ENCODE measurements at regions not wholly inside any gene's neighbourhood (a gene's known extent, or its start where the extent isn't known, plus 50 kb on each side); places are given as distances from the start of the nearest gene placed in this dataset.

GRCh38 chr4:160026721-160027120 lies 923.8 kb downstream of the RAPGEF2 start:
- Histone ChIP-seq H3K36me3 (no peaks in the 10 kb centered on the region), H3K4me1 (no peaks in the 10 kb centered on the region), H3K27ac (no peak overlapping the region), H3K4me3 (no peak overlapping the region), H3K27me3 (no peaks in the 10 kb centered on the region), H3K9me3 (peaks cover 0 to 2% (median 0%) of the 10 kb centered on the region in 4 donors)
- intact Hi-C loops (cut with DNase I), result no loop called here
- no peak for DNase-seq
- TF ChIP-seq POLR2A (IDR thresholded peaks at IDR 0.05) (no peak), CTCF (IDR thresholded peaks at IDR 0.05) (no peak), EP300 (IDR thresholded peaks at IDR 0.05) (no peak), POLR2AphosphoS5 (IDR thresholded peaks at IDR 0.05) (no peak)
- 67 to 70% methylated on average over 2 of the region's 2 CpGs for whole genome bisulfite sequencing, 2 donors

GRCh38 chr4:160034501-160034900 lies 931.6 kb downstream of the RAPGEF2 start:
- no peaks in the 10 kb centered on the region for H3K9me3 ChIP-seq
- intact Hi-C loops (cut with DNase I), result no loop called here
- DNase-seq, result no peak

GRCh38 chr4:160038615-160039014 lies 935.7 kb downstream of the RAPGEF2 start:
- DNase-seq, result no peak
- Histone ChIP-seq H3K36me3 (no peaks in the 10 kb centered on the region), H3K27ac (no peak overlapping the region), H3K27me3 (no peaks in the 10 kb centered on the region), H3K4me3 (no peak overlapping the region), H3K9me3 (no peaks in the 10 kb centered on the region), H3K4me1 (no peaks in the 10 kb centered on the region)
- intact Hi-C loops (cut with DNase I), result no loop called here
- 63 to 69% methylated on average over 2 of the region's 2 CpGs for WGBS, 2 donors
- TF ChIP-seq CTCF (IDR thresholded peaks at IDR 0.05), result no peak
- TF ChIP-seq POLR2A (IDR thresholded peaks at IDR 0.05), result no peak
- TF ChIP-seq POLR2AphosphoS5 (IDR thresholded peaks at IDR 0.05), result no peak
- TF ChIP-seq EP300 (IDR thresholded peaks at IDR 0.05), result no peak

More at GRCh38 chr4:160034501-160034900, 931.6 kb downstream of the RAPGEF2 start:
- TF ChIP-seq POLR2A (IDR thresholded peaks at IDR 0.05), result no peak
- no peak for TF ChIP-seq EP300 (IDR thresholded peaks at IDR 0.05)
- no peak for TF ChIP-seq CTCF (IDR thresholded peaks at IDR 0.05)
- TF ChIP-seq POLR2AphosphoS5 (IDR thresholded peaks at IDR 0.05), result no peak
- Histone ChIP-seq H3K4me1 (no peaks in the 10 kb centered on the region), H3K4me3 (no peak overlapping the region), H3K36me3 (no peaks in the 10 kb centered on the region), H3K27ac (no peak overlapping the region), H3K27me3 (no peaks in the 10 kb centered on the region)

GRCh38 chr4:160044693-160045092 lies 941.8 kb downstream of the RAPGEF2 start:
- TF ChIP-seq POLR2A (IDR thresholded peaks at IDR 0.05) (no peak), EP300 (IDR thresholded peaks at IDR 0.05) (no peak), CTCF (IDR thresholded peaks at IDR 0.05) (no peak), POLR2AphosphoS5 (IDR thresholded peaks at IDR 0.05) (no peak)
- no peaks in the 10 kb centered on the region for H3K4me1 ChIP-seq
- 78 to 80% methylated on average over 2 of the region's 2 CpGs for WGBS, 2 donors
- no peaks in the 10 kb centered on the region for H3K36me3 ChIP-seq
- H3K27ac ChIP-seq, result no peak overlapping the region
- no peak for DNase-seq
- intact Hi-C loops (cut with DNase I), result no loop called here
- H3K4me3 ChIP-seq, result no peak overlapping the region
- no peaks in the 10 kb centered on the region for H3K27me3 ChIP-seq
- H3K9me3 ChIP-seq, result no peaks in the 10 kb centered on the region

GRCh38 chr4:160082432-160083207 lies 979.7 kb downstream of the RAPGEF2 start:
- H3K4me3 ChIP-seq, result no peak overlapping the region
- TF ChIP-seq CTCF (IDR thresholded peaks at IDR 0.05), result no peak
- TF ChIP-seq EP300 (IDR thresholded peaks at IDR 0.05), result no peak
- no peak for TF ChIP-seq POLR2AphosphoS5 (IDR thresholded peaks at IDR 0.05)
- no peak for TF ChIP-seq POLR2A (IDR thresholded peaks at IDR 0.05)
- no peaks in the 10 kb centered on the region for H3K9me3 ChIP-seq
- H3K4me1 ChIP-seq, result no peaks in the 10 kb centered on the region
- no peak overlapping the region for H3K27ac ChIP-seq
- intact Hi-C loops (cut with DNase I), result no loop called here
- WGBS, 2 donors, result 82 to 90% methylated on average over 2 of the region's 2 CpGs
- no peak for DNase-seq
- no peaks in the 10 kb centered on the region for H3K36me3 ChIP-seq
- H3K27me3 ChIP-seq, result no peaks in the 10 kb centered on the region

Measured in sigmoid colon (tissue), 6 donors.